A549 (cell line): ENCODE measurements at regions not wholly inside any gene's neighbourhood (a gene's known extent, or its start where the extent isn't known, plus 50 kb on each side); places are given as distances from the start of the nearest gene placed in this dataset.

Experiments used
- ATAC-seq, 2 experiments: fragments of 200-7000 bp in 1 of 2; fragments of >200 bp in 1 of 2; cut with Nextera tagmentation in 1 of 2; cut with Tn5 transposase in 1 of 2; 3 replicates each; pipeline versions ENCODE4 v1.8.0 to v1.9.1; 2018 to 2020; ENCODE audit warnings: mild to moderate bottlenecking in 1 of 2, moderate library complexity in 1 of 2
- CTCF ChIA-PET: fragments of 300-600 bp; sonication (Branson Sonifier 250); formaldehyde crosslinking; extraction: SDS; loops from one replicate; lab custom pipeline; 2021; ENCODE audit warnings: antibody characterized with exemption, inconsistent platforms; lab: Yijun Ruan, JAX
- POLR2A ChIA-PET: fragments of 350-600 bp; formaldehyde crosslinking; extraction: SDS; loops from one replicate; lab custom pipeline; 2021; ENCODE audit warnings: antibody characterized with exemption, inconsistent platforms; lab: Yijun Ruan, JAX
- DNase-seq, 2 experiments: peaks; one replicate each; pipeline versions ENCODE4 v3.0.0 to v3.0.0-alpha.2; 2011 to 2016; ENCODE audit warnings: low read depth in 1 of 2, low spot score in 1 of 2
- FAIRE-seq: peaks from 2 replicates; lab custom pipeline; 2011; peaks lifted over from hg19 to GRCh38; lab: Jason Lieb, UNC
- H3K27ac ChIP-seq, 2 experiments: fragments of >200 bp; sonication (Bioruptor Twin); formaldehyde crosslinking; 3 replicates each; pipeline ENCODE4 v1.5.1; 2016 to 2017
- H3K4me1 ChIP-seq: fragments of >200 bp; sonication (Bioruptor Twin); formaldehyde crosslinking; 3 replicates; pipeline ENCODE4 v1.6.1; 2016
- H3K4me2 ChIP-seq: fragments of >200 bp; sonication (Bioruptor Twin); formaldehyde crosslinking; 3 replicates; pipeline ENCODE4 v1.6.1; 2016
- H3K4me3 ChIP-seq: fragments of >200 bp; sonication (Bioruptor Twin); formaldehyde crosslinking; 3 replicates; pipeline ENCODE4 v1.5.1; 2016
- H3K9me3 ChIP-seq: fragments of >200 bp; sonication (Bioruptor Twin); formaldehyde crosslinking; 3 replicates; pipeline ENCODE4 v1.6.1; 2016
- CBX2 ChIP-seq: fragments of 200-600 bp; sonication (generic); IDR thresholded peaks from 2 replicates; pipeline ENCODE4 v1.6.1; 2016; ENCODE audit warnings: low read depth, mild to moderate bottlenecking, borderline replicate concordance
- CBX8 ChIP-seq: fragments of 200-600 bp; sonication (generic); IDR thresholded peaks from 2 replicates; pipeline ENCODE4 v1.6.1; 2016
- CEBPB ChIP-seq, 2 experiments: fragments of >200 bp in 1 of 2; sonication (Bioruptor Twin) in 1 of 2; formaldehyde crosslinking in 1 of 2; IDR thresholded peaks; 2 replicates each; pipeline ENCODE4 v1.6.1; 2012 to 2016
- E2F6 ChIP-seq: IDR thresholded peaks from 2 replicates; pipeline ENCODE4 v1.6.1; 2012; ENCODE audit warnings: low read depth, borderline replicate concordance
- EP300 ChIP-seq, 2 experiments: fragments of >200 bp; sonication (Bioruptor Twin); formaldehyde crosslinking; IDR thresholded peaks; 2 replicates in 1 of 2; 3 replicates in 1 of 2; pipeline ENCODE4 v1.6.1; 2016 to 2017
- GATA3 ChIP-seq: IDR thresholded peaks from 2 replicates; pipeline ENCODE4 v1.6.1; 2012; ENCODE audit warnings: borderline replicate concordance
- HDAC2 ChIP-seq: fragments of 200-600 bp; sonication (generic); IDR thresholded peaks from 2 replicates; pipeline ENCODE4 v1.6.1; 2016
- HEYL ChIP-seq: fragments of 250-450 bp; sonication (Bioruptor Pico); IDR thresholded peaks from 2 replicates; pipeline ENCODE4 v1.8.0; 2021; ENCODE audit warnings: mild to moderate bottlenecking, moderate library complexity
- HOXA7 ChIP-seq: fragments of 250-450 bp; sonication (Bioruptor Pico); IDR thresholded peaks from 2 replicates; pipeline ENCODE4 v1.5.0; 2020; ENCODE audit warnings: mild to moderate bottlenecking, moderate library complexity
- KDM1A ChIP-seq: fragments of 200-600 bp; sonication (generic); IDR thresholded peaks from 2 replicates; pipeline ENCODE4 v1.6.1; 2016; ENCODE audit warnings: low read depth, mild to moderate bottlenecking
- KDM5A ChIP-seq: fragments of 200-600 bp; sonication (generic); IDR thresholded peaks from 2 replicates; pipeline ENCODE4 v1.6.1; 2016; ENCODE audit warnings: antibody characterized with exemption, mild to moderate bottlenecking
- MYC ChIP-seq: IDR thresholded peaks from 2 replicates; pipeline ENCODE4 v1.6.1; 2012; ENCODE audit warnings: mild to moderate bottlenecking, inconsistent platforms, low read length, improper control_type of control experiment, borderline replicate concordance
- PBX3 ChIP-seq: IDR thresholded peaks from 2 replicates; pipeline ENCODE4 v1.6.1; 2012
- POLR2A ChIP-seq: IDR thresholded peaks from 2 replicates; pipeline ENCODE4 v1.6.1; 2012; ENCODE audit warnings: mild to moderate bottlenecking, low read length
- RAD21 ChIP-seq, 2 experiments: fragments of >200 bp in 1 of 2; sonication (Bioruptor Twin) in 1 of 2; formaldehyde crosslinking in 1 of 2; IDR thresholded peaks in 1 of 2; conservative IDR thresholded peaks in 1 of 2; 2 replicates in 1 of 2; 3 replicates in 1 of 2; pipeline ENCODE4 v1.6.1; 2012 to 2018; ENCODE audit warnings: inconsistent platforms in 1 of 2
- RNF2 ChIP-seq: fragments of 200-600 bp; sonication (generic); IDR thresholded peaks from 2 replicates; pipeline ENCODE4 v1.6.1; 2016; ENCODE audit warnings: low read depth, mild to moderate bottlenecking, antibody characterized with exemption, moderate library complexity, borderline replicate concordance
- SMC3 ChIP-seq: fragments of >200 bp; sonication (Bioruptor Twin); formaldehyde crosslinking; IDR thresholded peaks from 3 replicates; pipeline ENCODE4 v1.6.1; 2018; ENCODE audit warnings: inconsistent platforms
- SREBF2 ChIP-seq: fragments of 450-650 bp; IDR thresholded peaks from 2 replicates; pipeline ENCODE4 v1.6.1; 2014; ENCODE audit warnings: mild to moderate bottlenecking, moderate library complexity
- TFCP2L1 ChIP-seq: fragments of 250-450 bp; sonication (Bioruptor Pico); IDR thresholded peaks from 2 replicates; pipeline ENCODE4 v1.5.0; 2021; ENCODE audit warnings: mild to moderate bottlenecking
- USF2 ChIP-seq: fragments of 450-650 bp; IDR thresholded peaks from 2 replicates; pipeline ENCODE4 v1.6.1; 2014; ENCODE audit warnings: antibody characterized with exemption
- ZSCAN20 ChIP-seq: fragments of 250-450 bp; sonication (Bioruptor Pico); IDR thresholded peaks from 2 replicates; pipeline ENCODE4 v1.8.0; 2022; ENCODE audit warnings: mild to moderate bottlenecking, moderate library complexity
- WGBS: methylation state at CpG from one replicate; pipeline ENCODE4 v1.1.6; 2017; ENCODE audit errors: missing lambda C conversion rate; 5-methylcytosine and 5-hydroxymethylcytosine counted together

GRCh38 chr5:5986492-5987178 is 391.7 kb downstream of the MED10 start:
- CTCF ChIA-PET = interaction anchor here (1.5 kb wide), 1 partner anchor 30 kb away, joined by 3 read pairs; no protein-coding TSS in a partner anchor
- Histone ChIP-seq H3K9me3 (no peaks in the 10 kb centered on the region), H3K4me1 (no peaks in the 10 kb centered on the region), H3K4me3 (no peak overlapping the region), H3K4me2 (no peak overlapping the region), H3K27ac (no peak overlapping the region)
- POLR2A ChIA-PET = no interaction called here
- TF ChIP-seq ZSCAN20 (CRISPR knock-in tag) (no peak), RNF2 (no peak), E2F6 (no peak)
- 37% methylated on average over 5 of the region's 5 CpGs for WGBS
- DNase-seq (no peak), FAIRE-seq (no peak), ATAC-seq (no peak)

GRCh38 chr5:5985332-5985731 is 393.0 kb downstream of the MED10 start:
- H3K27ac ChIP-seq = no peak overlapping the region
- H3K4me1 ChIP-seq = no peaks in the 10 kb centered on the region
- H3K9me3 ChIP-seq = no peaks in the 10 kb centered on the region
- H3K4me2 ChIP-seq = no peak overlapping the region
- WGBS = 33% methylated on average over 2 of the region's 2 CpGs
- DNase-seq (no peak), ATAC-seq (no peak), FAIRE-seq (no peak)
- H3K4me3 ChIP-seq = no peak overlapping the region
- POLR2A ChIA-PET = no interaction called here
- CTCF ChIA-PET = no interaction called here
- TF ChIP-seq RAD21 (conservative IDR thresholded peaks at IDR 0.05 in 1 of 2, IDR thresholded peaks at IDR 0.05 in 1 of 2) (no peak), HEYL (CRISPR knock-in tag) (no peak), KDM5A (no peak), CEBPB (IDR thresholded peaks at IDR 0.05) (no peak), EP300 (IDR thresholded peaks at IDR 0.05) (no peak), MYC (no peak), CBX8 (no peak), SMC3 (no peak)

GRCh38 chr5:5983261-5983980 is 394.9 kb downstream of the MED10 start:
- no peak for ATAC-seq
- no peaks in the 10 kb centered on the region for H3K9me3 ChIP-seq
- TF ChIP-seq RNF2 (no peak), GATA3 (no peak), POLR2A (no peak), CBX2 (no peak), USF2 (no peak), TFCP2L1 (CRISPR knock-in tag) (no peak), KDM1A (no peak), HOXA7 (CRISPR knock-in tag) (no peak), SREBF2 (no peak), PBX3 (no peak), SMC3 (no peak), HDAC2 (no peak)
- no peak overlapping the region for H3K4me2 ChIP-seq
- POLR2A ChIA-PET = no interaction called here
- CTCF ChIA-PET = interaction anchor here (1.0 kb wide), 1 partner anchor 20 kb away, joined by 4 read pairs; no protein-coding TSS in a partner anchor
- no peak overlapping the region for H3K27ac ChIP-seq
- no peak for FAIRE-seq
- no peak for DNase-seq
- WGBS = 35% methylated on average over 11 of the region's 11 CpGs
- H3K4me3 ChIP-seq = no peak overlapping the region
- no peaks in the 10 kb centered on the region for H3K4me1 ChIP-seq
